Neural progenitor cell (in vitro differentiated cells): ENCODE measurements at regions not wholly inside any gene's neighbourhood (a gene's known extent, or its start where the extent isn't known, plus 50 kb on each side); places are given as distances from the start of the nearest gene placed in this dataset.

Experiments used
- DNase-seq: peaks from one replicate; pipeline ENCODE4 v3.0.0-alpha.2; 2016; ENCODE audit warnings: low spot score
- H2AFZ ChIP-seq: fragments of 200-600 bp; sonication (generic); replicated peaks from 2 replicates; pipeline ENCODE4 v1.6.1; 2016; ENCODE audit warnings: antibody characterized with exemption
- H3F3A ChIP-seq: fragments of 200-600 bp; sonication (generic); 2 replicates; pipeline ENCODE4 v1.6.1; 2016; ENCODE audit warnings: antibody characterized with exemption, low read depth
- H3K27ac ChIP-seq: fragments of 200-600 bp; sonication (generic); 2 replicates; pipeline ENCODE4 v1.5.1; 2016; ENCODE audit warnings: mild to moderate bottlenecking
- H3K27me3 ChIP-seq: fragments of 200-600 bp; sonication (generic); 2 replicates; pipeline ENCODE4 v1.6.1; 2016; ENCODE audit warnings: mild to moderate bottlenecking, moderate library complexity
- H3K36me3 ChIP-seq: fragments of 200-600 bp; sonication (generic); 2 replicates; pipeline ENCODE4 v1.5.1; 2016
- H3K4me1 ChIP-seq: fragments of 200-600 bp; sonication (generic); 2 replicates; pipeline ENCODE4 v1.6.1; 2016; ENCODE audit warnings: mixed run types
- H3K4me2 ChIP-seq: fragments of 200-600 bp; sonication (generic); 2 replicates; pipeline ENCODE4 v1.6.1; 2016
- H3K4me3 ChIP-seq: fragments of 200-600 bp; sonication (generic); 2 replicates; pipeline ENCODE4 v1.5.1; 2016
- H3K79me2 ChIP-seq: fragments of 200-600 bp; sonication (generic); 2 replicates; pipeline ENCODE4 v1.6.1; 2016; ENCODE audit warnings: low read depth
- H3K9ac ChIP-seq: fragments of 200-600 bp; sonication (generic); 2 replicates; pipeline ENCODE4 v1.6.1; 2016
- H3K9me3 ChIP-seq: fragments of 200-600 bp; sonication (generic); 2 replicates; pipeline ENCODE4 v1.5.1; 2016; ENCODE audit warnings: low read depth
- H4K20me1 ChIP-seq: fragments of 200-600 bp; sonication (generic); 2 replicates; pipeline ENCODE4 v1.6.1; 2016; ENCODE audit warnings: low read depth
- H3K27ac Mint-ChIP-seq: 3 replicates; pipeline ENCODE4 v1.8.0; 2021; ENCODE audit warnings: mixed read lengths
- H3K27me3 Mint-ChIP-seq: 2 replicates; pipeline ENCODE4 v1.8.0; 2022; ENCODE audit warnings: low read depth, mild to moderate bottlenecking, inconsistent platforms, moderate library complexity, mixed read lengths; ENCODE audit not compliant: insufficient read depth
- H3K36me3 Mint-ChIP-seq: 3 replicates; pipeline ENCODE4 v1.8.0; 2021; ENCODE audit warnings: mixed read lengths
- H3K4me1 Mint-ChIP-seq: 3 replicates; pipeline ENCODE4 v1.8.0; 2021; ENCODE audit warnings: mixed read lengths
- H3K4me3 Mint-ChIP-seq: 3 replicates; pipeline ENCODE4 v1.8.0; 2021; ENCODE audit warnings: mild to moderate bottlenecking, moderate library complexity, mixed read lengths
- H3K9me3 Mint-ChIP-seq: 3 replicates; pipeline ENCODE4 v1.8.0; 2020; ENCODE audit warnings: mixed read lengths
- CTCF ChIP-seq: fragments of 200-600 bp; sonication (generic); IDR thresholded peaks from 2 replicates; pipeline ENCODE4 v1.5.1; 2017; ENCODE audit warnings: antibody characterized with exemption, mild to moderate bottlenecking
- EZH2 ChIP-seq: fragments of 200-600 bp; sonication (generic); IDR thresholded peaks from 2 replicates; pipeline ENCODE4 v1.6.1; 2017; ENCODE audit warnings: antibody characterized with exemption, mild to moderate bottlenecking, moderate library complexity
- EZH2phosphoT487 ChIP-seq: fragments of 200-600 bp; sonication (generic); IDR thresholded peaks from 2 replicates; pipeline ENCODE4 v1.6.1; 2017; ENCODE audit warnings: antibody characterized with exemption

- Histone ChIP-seq H3F3A (no peaks in the 10 kb centered on the region), H3K9me3 (peaks cover 25% of the 10 kb centered on the region), H3K27ac (no peak overlapping the region), H2AFZ (no peak overlapping the region), H3K4me2 (no peak overlapping the region), H3K79me2 (no peaks in the 10 kb centered on the region), H3K4me3 (no peak overlapping the region), H3K4me1 (no peaks in the 10 kb centered on the region), H3K9ac (no peak overlapping the region), H4K20me1 (no peaks in the 10 kb centered on the region), H3K27me3 (no peaks in the 10 kb centered on the region), H3K36me3 (no peaks in the 10 kb centered on the region)
- Mint-ChIP-seq H3K4me3 (no peak overlapping the region), H3K4me1 (no peaks in the 10 kb centered on the region), H3K36me3 (no peaks in the 10 kb centered on the region), H3K27me3 (peaks cover 9% of the 10 kb centered on the region), H3K27ac (no peak overlapping the region), H3K9me3 (peaks cover 88% of the 10 kb centered on the region)
- TF ChIP-seq EZH2 (no peak), CTCF (no peak), EZH2phosphoT487 (no peak)
- no peak for DNase-seq
Observed at GRCh38 chr13:18991060-18991459, 190.6 kb downstream of the TUBA3C start.

- Histone ChIP-seq H3K27me3 (no peaks in the 10 kb centered on the region), H3K9me3 (peaks cover 28% of the 10 kb centered on the region), H2AFZ (no peak overlapping the region), H3K36me3 (no peaks in the 10 kb centered on the region), H3F3A (no peaks in the 10 kb centered on the region), H3K79me2 (no peaks in the 10 kb centered on the region), H3K4me1 (no peaks in the 10 kb centered on the region), H3K27ac (no peak overlapping the region), H3K4me2 (no peak overlapping the region), H4K20me1 (no peaks in the 10 kb centered on the region), H3K4me3 (no peak overlapping the region), H3K9ac (no peak overlapping the region)
- Mint-ChIP-seq H3K4me1 (no peaks in the 10 kb centered on the region), H3K4me3 (no peak overlapping the region), H3K27me3 (peaks cover 7% of the 10 kb centered on the region), H3K27ac (no peak overlapping the region), H3K9me3 (peaks cover 50% of the 10 kb centered on the region), H3K36me3 (no peaks in the 10 kb centered on the region)
- DNase-seq: no peak
- TF ChIP-seq EZH2phosphoT487: no peak
- TF ChIP-seq CTCF: no peak
- TF ChIP-seq EZH2: no peak
Observed at GRCh38 chr13:18978447-18978846, 203.2 kb downstream of the TUBA3C start.

GRCh38 chr13:18977857-18978256, 203.8 kb downstream of the TUBA3C start:
- H3K4me1 Mint-ChIP-seq: no peaks in the 10 kb centered on the region
- Histone ChIP-seq H3K27ac (no peak overlapping the region), H3K36me3 (no peaks in the 10 kb centered on the region), H3F3A (no peaks in the 10 kb centered on the region), H3K9me3 (peaks cover 33% of the 10 kb centered on the region), H4K20me1 (no peaks in the 10 kb centered on the region), H2AFZ (no peak overlapping the region), H3K4me1 (no peaks in the 10 kb centered on the region), H3K9ac (no peak overlapping the region), H3K4me3 (no peak overlapping the region), H3K27me3 (no peaks in the 10 kb centered on the region), H3K79me2 (no peaks in the 10 kb centered on the region), H3K4me2 (no peak overlapping the region)
- no peak for TF ChIP-seq EZH2
- TF ChIP-seq EZH2phosphoT487: no peak
- no peak for TF ChIP-seq CTCF
- no peaks in the 10 kb centered on the region for H3K36me3 Mint-ChIP-seq
- no peak overlapping the region for H3K4me3 Mint-ChIP-seq
- peaks cover 50% of the 10 kb centered on the region for H3K9me3 Mint-ChIP-seq
- no peak for DNase-seq
- H3K27me3 Mint-ChIP-seq: peaks cover 7% of the 10 kb centered on the region
- no peak overlapping the region for H3K27ac Mint-ChIP-seq
